ENCODE measurements at regions not wholly inside any gene's neighbourhood (a gene's known extent, or its start where the extent isn't known, plus 50 kb on each side); places are given as distances from the start of the nearest gene placed in this dataset.

GRCh38 chr11:26846227-26846626, 124.4 kb upstream of the SLC5A12 start:
- Histone ChIP-seq H3K27me3 (ENCODE audit: control insufficient read depth in 2 of 2, insufficient read depth in 2 of 2, low read length in 2 of 2) (no peaks in the 10 kb centered on the region), H3K79me2 (ENCODE audit: control insufficient read depth, insufficient read depth, low read length) (no peaks in the 10 kb centered on the region), H3K36me3 (ENCODE audit: control insufficient read depth in 2 of 2, extremely low read depth in 1 of 2, insufficient read depth in 2 of 2, low read length in 2 of 2) (no peaks in the 10 kb centered on the region), H2AFZ (ENCODE audit: low read depth, low read length) (no peak overlapping the region), H3K9me1 (replicated peaks; ENCODE audit: control insufficient read depth, extremely low read depth, insufficient read depth, low read length) (no peaks in the 10 kb centered on the region), H3K9me3 (replicated peaks; ENCODE audit: control insufficient read depth, insufficient read depth, low read length) (no peaks in the 10 kb centered on the region), H3K27ac (ENCODE audit: insufficient read depth, low read depth, low read length) (no peak overlapping the region), H3K4me3 (replicated peaks in 1 of 3; ENCODE audit: insufficient read depth in 1 of 3, low read depth in 1 of 3, low read length in 3 of 3) (no peak overlapping the region), H4K20me1 (replicated peaks; ENCODE audit: control insufficient read depth, extremely low read depth, insufficient read depth, low read length) (no peaks in the 10 kb centered on the region), H3K9ac (replicated peaks; ENCODE audit: extremely low read depth, insufficient read depth, low read length) (no peak overlapping the region), H3K4me1 (ENCODE audit: control insufficient read depth, extremely low read depth, insufficient read depth, low read length) (no peaks in the 10 kb centered on the region), H3K4me2 (ENCODE audit: insufficient read depth, low read length) (no peak overlapping the region)
- no peak for DNase-seq (ENCODE audit: low read depth, low spot score)
- FAIRE-seq, result no peak
- TF ChIP-seq MYC (IDR thresholded peaks at IDR 0.05; ENCODE audit: low read depth, low read length), result no peak
- TF ChIP-seq POLR2AphosphoS5 (IDR thresholded peaks at IDR 0.05; ENCODE audit: insufficient read depth, low read depth, low read length), result no peak
- no peak for TF ChIP-seq GATA2 (IDR thresholded peaks at IDR 0.05; ENCODE audit: insufficient read depth, insufficient read length, low read depth, low read length)
- BruUV-seq (replicated peaks), result no TSS peak
- POLR2A ChIA-PET, result no interaction called here
- intact Hi-C loops (cut with micrococcal nuclease), result no loop called here
- dilution Hi-C loops (cut with MboI; ENCODE audit: extremely low pct_ligation_motif_present, low sequenced_read_pairs), result no loop called here
- CTCF ChIA-PET, result no interaction called here

GRCh38 chr11:26847459-26847858, 125.6 kb upstream of the SLC5A12 start:
- BruUV-seq (replicated peaks), result no TSS peak
- no peak for DNase-seq (ENCODE audit: low read depth, low spot score)
- no peak overlapping the region for H2AFZ ChIP-seq (ENCODE audit: low read depth, low read length)
- H3K79me2 ChIP-seq (ENCODE audit: control insufficient read depth, insufficient read depth, low read length), result no peaks in the 10 kb centered on the region
- H4K20me1 ChIP-seq (replicated peaks; ENCODE audit: control insufficient read depth, extremely low read depth, insufficient read depth, low read length), result no peaks in the 10 kb centered on the region
- TF ChIP-seq POLR2AphosphoS5 (IDR thresholded peaks at IDR 0.05; ENCODE audit: insufficient read depth, low read depth, low read length) (no peak), GATA2 (IDR thresholded peaks at IDR 0.05; ENCODE audit: insufficient read depth, insufficient read length, low read depth, low read length) (no peak), MAX (IDR thresholded peaks at IDR 0.05; ENCODE audit: insufficient read depth, insufficient read length) (no peak), EZH2 (IDR thresholded peaks at IDR 0.05; ENCODE audit: borderline replicate concordance, low read depth, low read length, severe bottlenecking) (no peak), POLR2A (IDR thresholded peaks at IDR 0.05; ENCODE audit: low read depth, low read length) (no peak), MYC (IDR thresholded peaks at IDR 0.05; ENCODE audit: low read depth, low read length) (no peak), FOS (IDR thresholded peaks at IDR 0.05; ENCODE audit: borderline replicate concordance, insufficient read depth, low read length) (no peak), CTCF (IDR thresholded peaks at IDR 0.05; ENCODE audit: extremely low read depth in 1 of 2, insufficient read depth in 1 of 2, low read depth in 1 of 2, low read length in 2 of 2) (no peak)
- CTCF ChIA-PET, result no interaction called here
- no peak overlapping the region for H3K4me2 ChIP-seq (ENCODE audit: insufficient read depth, low read length)
- no peaks in the 10 kb centered on the region for H3K36me3 ChIP-seq (ENCODE audit: control insufficient read depth in 2 of 2, extremely low read depth in 1 of 2, insufficient read depth in 2 of 2, low read length in 2 of 2)
- H3K9ac ChIP-seq (replicated peaks; ENCODE audit: extremely low read depth, insufficient read depth, low read length), result no peak overlapping the region
- H3K27me3 ChIP-seq (ENCODE audit: control insufficient read depth in 2 of 2, insufficient read depth in 2 of 2, low read length in 2 of 2), result no peaks in the 10 kb centered on the region
- no peak overlapping the region for H3K27ac ChIP-seq (ENCODE audit: insufficient read depth, low read depth, low read length)
- H3K9me3 ChIP-seq (replicated peaks; ENCODE audit: control insufficient read depth, insufficient read depth, low read length), result no peaks in the 10 kb centered on the region
- dilution Hi-C loops (cut with MboI; ENCODE audit: extremely low pct_ligation_motif_present, low sequenced_read_pairs) (no loop called here), intact Hi-C loops (cut with micrococcal nuclease) (loop anchor here (1.0 kb wide), 1 partner anchor 37 kb away; no protein-coding TSS in a partner anchor)
- H3K4me1 ChIP-seq (ENCODE audit: control insufficient read depth, extremely low read depth, insufficient read depth, low read length), result no peaks in the 10 kb centered on the region
- no peaks in the 10 kb centered on the region for H3K9me1 ChIP-seq (replicated peaks; ENCODE audit: control insufficient read depth, extremely low read depth, insufficient read depth, low read length)
- H3K4me3 ChIP-seq (replicated peaks in 1 of 3; ENCODE audit: insufficient read depth in 1 of 3, low read depth in 1 of 3, low read length in 3 of 3), result no peak overlapping the region
- POLR2A ChIA-PET, result no interaction called here
- no peak for FAIRE-seq

Measured in endothelial cell of umbilical vein (primary cell).